ENCODE measurements at regions not wholly inside any gene's neighbourhood (a gene's known extent, or its start where the extent isn't known, plus 50 kb on each side); places are given as distances from the start of the nearest gene placed in this dataset.

- Histone ChIP-seq H2AFZ (replicated peaks) (no peak overlapping the region), H3K4me1 (no peaks in the 10 kb centered on the region), H3K9ac (no peak overlapping the region), H3K9me3 (ENCODE audit: low read depth) (no peaks in the 10 kb centered on the region), H3F3A (ENCODE audit: low read depth) (peaks cover 3% of the 10 kb centered on the region), H3K27ac (no peak overlapping the region), H3K79me2 (ENCODE audit: low read depth) (no peaks in the 10 kb centered on the region), H3K36me3 (no peaks in the 10 kb centered on the region), H4K20me1 (ENCODE audit: low read depth) (no peaks in the 10 kb centered on the region), H3K4me3 (no peak overlapping the region), H3K27me3 (peaks cover 10% of the 10 kb centered on the region), H3K4me2 (no peak overlapping the region)
- Mint-ChIP-seq H3K4me1 (peaks cover 9% of the 10 kb centered on the region), H3K36me3 (no peaks in the 10 kb centered on the region), H3K27ac (no peak overlapping the region), H3K9me3 (no peaks in the 10 kb centered on the region), H3K27me3 (ENCODE audit: insufficient read depth, low read depth) (peaks cover 9% of the 10 kb centered on the region), H3K4me3 (no peak overlapping the region)
- TF ChIP-seq, protein P1, sequence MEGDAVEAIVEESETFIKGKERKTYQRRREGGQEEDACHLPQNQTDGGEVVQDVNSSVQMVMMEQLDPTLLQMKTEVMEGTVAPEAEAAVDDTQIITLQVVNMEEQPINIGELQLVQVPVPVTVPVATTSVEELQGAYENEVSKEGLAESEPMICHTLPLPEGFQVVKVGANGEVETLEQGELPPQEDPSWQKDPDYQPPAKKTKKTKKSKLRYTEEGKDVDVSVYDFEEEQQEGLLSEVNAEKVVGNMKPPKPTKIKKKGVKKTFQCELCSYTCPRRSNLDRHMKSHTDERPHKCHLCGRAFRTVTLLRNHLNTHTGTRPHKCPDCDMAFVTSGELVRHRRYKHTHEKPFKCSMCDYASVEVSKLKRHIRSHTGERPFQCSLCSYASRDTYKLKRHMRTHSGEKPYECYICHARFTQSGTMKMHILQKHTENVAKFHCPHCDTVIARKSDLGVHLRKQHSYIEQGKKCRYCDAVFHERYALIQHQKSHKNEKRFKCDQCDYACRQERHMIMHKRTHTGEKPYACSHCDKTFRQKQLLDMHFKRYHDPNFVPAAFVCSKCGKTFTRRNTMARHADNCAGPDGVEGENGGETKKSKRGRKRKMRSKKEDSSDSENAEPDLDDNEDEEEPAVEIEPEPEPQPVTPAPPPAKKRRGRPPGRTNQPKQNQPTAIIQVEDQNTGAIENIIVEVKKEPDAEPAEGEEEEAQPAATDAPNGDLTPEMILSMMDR (IDR thresholded peaks at IDR 0.05) = no peak
- TF ChIP-seq EZH2phosphoT487 (IDR thresholded peaks at IDR 0.05) = no peak
- TF ChIP-seq EZH2 (IDR thresholded peaks at IDR 0.05) = no peak
- no peak for DNase-seq (ENCODE audit: low spot score)
Measured at GRCh38 chr16:26806657-26807056, 260.1 kb upstream of the C16orf82 start.

- Histone ChIP-seq H3K4me1 (no peaks in the 10 kb centered on the region), H2AFZ (replicated peaks) (no peak overlapping the region), H3F3A (ENCODE audit: low read depth) (peaks cover 14% of the 10 kb centered on the region), H3K79me2 (ENCODE audit: low read depth) (no peaks in the 10 kb centered on the region), H3K9ac (no peak overlapping the region), H3K27me3 (peaks cover 10% of the 10 kb centered on the region), H3K36me3 (no peaks in the 10 kb centered on the region), H4K20me1 (ENCODE audit: low read depth) (no peaks in the 10 kb centered on the region), H3K9me3 (ENCODE audit: low read depth) (no peaks in the 10 kb centered on the region), H3K4me2 (no peak overlapping the region), H3K4me3 (no peak overlapping the region), H3K27ac (no peak overlapping the region)
- Mint-ChIP-seq H3K9me3 (no peaks in the 10 kb centered on the region), H3K27me3 (ENCODE audit: insufficient read depth, low read depth) (peaks cover 9% of the 10 kb centered on the region), H3K27ac (no peak overlapping the region), H3K4me1 (peaks cover 9% of the 10 kb centered on the region), H3K4me3 (no peak overlapping the region), H3K36me3 (no peaks in the 10 kb centered on the region)
- DNase-seq (ENCODE audit: low spot score) = no peak
- TF ChIP-seq EZH2 (IDR thresholded peaks at IDR 0.05) = no peak
- TF ChIP-seq, protein P1 (IDR thresholded peaks at IDR 0.05) = no peak
- no peak for TF ChIP-seq EZH2phosphoT487 (IDR thresholded peaks at IDR 0.05)
Measured at GRCh38 chr16:26809461-26809860, 257.3 kb upstream of the C16orf82 start.

GRCh38 chr16:26816266-26816665 is 250.5 kb upstream of the C16orf82 start:
- Mint-ChIP-seq H3K4me3 (peak overlapping the region; percentile 8), H3K9me3 (no peaks in the 10 kb centered on the region), H3K27me3 (ENCODE audit: insufficient read depth, low read depth) (peaks cover 3% of the 10 kb centered on the region), H3K4me1 (peaks cover 3% of the 10 kb centered on the region), H3K36me3 (no peaks in the 10 kb centered on the region), H3K27ac (no peak overlapping the region)
- no peaks in the 10 kb centered on the region for H4K20me1 ChIP-seq (ENCODE audit: low read depth)
- H3K36me3 ChIP-seq = no peaks in the 10 kb centered on the region
- no peak overlapping the region for H3K27ac ChIP-seq
- no peaks in the 10 kb centered on the region for H3K79me2 ChIP-seq (ENCODE audit: low read depth)
- H2AFZ ChIP-seq (replicated peaks) = no peak overlapping the region
- no peak for DNase-seq (ENCODE audit: low spot score)
- H3K4me1 ChIP-seq = no peaks in the 10 kb centered on the region
- no peak overlapping the region for H3K4me2 ChIP-seq
- no peak overlapping the region for H3K9ac ChIP-seq
- H3K27me3 ChIP-seq = no peaks in the 10 kb centered on the region
- H3K4me3 ChIP-seq = no peak overlapping the region
- no peaks in the 10 kb centered on the region for H3K9me3 ChIP-seq (ENCODE audit: low read depth)
- TF ChIP-seq EZH2phosphoT487 (IDR thresholded peaks at IDR 0.05) (no peak), EZH2 (IDR thresholded peaks at IDR 0.05) (no peak)
- TF ChIP-seq, protein P1 (IDR thresholded peaks at IDR 0.05) = no peak
- H3F3A ChIP-seq (ENCODE audit: low read depth) = peaks cover 12% of the 10 kb centered on the region
